Tibial nerve (tissue), 3 donors: ENCODE measurements at regions not wholly inside any gene's neighbourhood (a gene's known extent, or its start where the extent isn't known, plus 50 kb on each side); places are given as distances from the start of the nearest gene placed in this dataset.

Experiments used
- POLR2A ChIP-seq, 2 donors: fragments of 450-650 bp; IDR thresholded peaks; one replicate each; pipeline ENCODE4 v1.6.1; 2017; ENCODE audit warnings: antibody characterized with exemption in 2 of 2, mild to moderate bottlenecking in 2 of 2, moderate library complexity in 2 of 2
- TF ChIP-seq, protein P1 (sequence below), 5 experiments: fragments of 200-600 bp in 3 of 5; fragments of 450-650 bp in 2 of 5; sonication (generic) in 3 of 5; IDR thresholded peaks; one replicate each; pipeline ENCODE4 v1.5.1; 2016 to 2019; ENCODE audit warnings: antibody characterized with exemption in 5 of 5, mild to moderate bottlenecking in 3 of 5, moderate library complexity in 2 of 5

DNA sequence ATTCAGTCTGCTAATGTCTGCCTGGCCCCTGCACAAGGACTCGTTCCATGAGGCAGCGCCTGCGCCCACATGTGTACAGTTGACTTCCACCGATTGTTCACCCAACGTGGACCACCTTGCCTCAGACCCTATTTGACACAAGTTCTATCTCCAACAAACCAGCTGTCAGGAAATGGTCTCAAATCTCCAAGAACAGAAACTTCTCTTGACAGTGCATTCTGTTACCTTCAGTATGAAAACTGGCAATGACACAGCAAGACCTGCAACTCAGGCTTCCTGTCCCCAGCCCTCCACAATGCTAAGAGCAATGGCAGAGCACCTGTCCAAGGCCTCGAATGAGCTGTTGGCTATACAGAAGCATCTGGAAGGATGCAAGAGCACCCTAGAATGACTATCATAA lies 102.3 kb upstream of the CLDN14 start:
- TF ChIP-seq, protein P1, sequence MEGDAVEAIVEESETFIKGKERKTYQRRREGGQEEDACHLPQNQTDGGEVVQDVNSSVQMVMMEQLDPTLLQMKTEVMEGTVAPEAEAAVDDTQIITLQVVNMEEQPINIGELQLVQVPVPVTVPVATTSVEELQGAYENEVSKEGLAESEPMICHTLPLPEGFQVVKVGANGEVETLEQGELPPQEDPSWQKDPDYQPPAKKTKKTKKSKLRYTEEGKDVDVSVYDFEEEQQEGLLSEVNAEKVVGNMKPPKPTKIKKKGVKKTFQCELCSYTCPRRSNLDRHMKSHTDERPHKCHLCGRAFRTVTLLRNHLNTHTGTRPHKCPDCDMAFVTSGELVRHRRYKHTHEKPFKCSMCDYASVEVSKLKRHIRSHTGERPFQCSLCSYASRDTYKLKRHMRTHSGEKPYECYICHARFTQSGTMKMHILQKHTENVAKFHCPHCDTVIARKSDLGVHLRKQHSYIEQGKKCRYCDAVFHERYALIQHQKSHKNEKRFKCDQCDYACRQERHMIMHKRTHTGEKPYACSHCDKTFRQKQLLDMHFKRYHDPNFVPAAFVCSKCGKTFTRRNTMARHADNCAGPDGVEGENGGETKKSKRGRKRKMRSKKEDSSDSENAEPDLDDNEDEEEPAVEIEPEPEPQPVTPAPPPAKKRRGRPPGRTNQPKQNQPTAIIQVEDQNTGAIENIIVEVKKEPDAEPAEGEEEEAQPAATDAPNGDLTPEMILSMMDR (IDR thresholded peaks at IDR 0.05) = no peak
- no peak for TF ChIP-seq POLR2A (IDR thresholded peaks at IDR 0.05)
